ENCODE measurements at regions not wholly inside any gene's neighbourhood (a gene's known extent, or its start where the extent isn't known, plus 50 kb on each side); places are given as distances from the start of the nearest gene placed in this dataset.

- DNase-seq (ENCODE audit: low read depth in 2 of 2), result no peak
Measured at GRCh38 chr15:45948181-45948621, 313.4 kb downstream of the SQOR start.

- DNase-seq (ENCODE audit: low read depth in 2 of 2), result no peak
Measured at GRCh38 chr15:45958924-45959323, 324.1 kb downstream of the SQOR start.

GRCh38 chr15:45962733-45963132, 327.9 kb downstream of the SQOR start:
- DNase-seq (ENCODE audit: low read depth in 2 of 2), result no peak

GRCh38 chr15:45970542-45970941, 335.7 kb downstream of the SQOR start:
- DNase-seq (ENCODE audit: low read depth in 2 of 2), result no peak

- no peak for DNase-seq (ENCODE audit: low read depth in 2 of 2)
Measured at GRCh38 chr15:45980366-45980765, 345.5 kb downstream of the SQOR start.

- no peak for DNase-seq (ENCODE audit: low read depth in 2 of 2)
Measured at GRCh38 chr15:45981625-45982024, 346.8 kb downstream of the SQOR start.

- DNase-seq (ENCODE audit: low read depth in 2 of 2), result no peak
Measured at GRCh38 chr15:45991863-45992262, 357.0 kb downstream of the SQOR start.

- no peak for DNase-seq (ENCODE audit: low read depth in 2 of 2)
Measured at GRCh38 chr15:45993072-45993471, 358.2 kb downstream of the SQOR start.

GRCh38 chr15:45993508-45993907, 358.7 kb downstream of the SQOR start:
- DNase-seq (ENCODE audit: low read depth in 2 of 2), result no peak

- DNase-seq (ENCODE audit: low read depth in 2 of 2), result no peak
Measured at GRCh38 chr15:45995800-45996199, 361.0 kb downstream of the SQOR start.

- no peak for DNase-seq (ENCODE audit: low read depth in 2 of 2)
Measured at GRCh38 chr15:46014532-46014931, 379.7 kb downstream of the SQOR start.

GRCh38 chr15:46034755-46035154, 399.9 kb downstream of the SQOR start:
- no peak for DNase-seq (ENCODE audit: low read depth in 2 of 2)

GRCh38 chr15:46039703-46040102, 404.9 kb downstream of the SQOR start:
- DNase-seq (ENCODE audit: low read depth in 2 of 2), result no peak

GRCh38 chr15:46041905-46042304, 407.1 kb downstream of the SQOR start:
- no peak for DNase-seq (ENCODE audit: low read depth in 2 of 2)

GRCh38 chr15:46059921-46060594, 425.2 kb downstream of the SQOR start:
- DNase-seq (ENCODE audit: low read depth in 2 of 2), result no peak

GRCh38 chr15:46061002-46061401, 426.2 kb downstream of the SQOR start:
- DNase-seq (ENCODE audit: low read depth in 2 of 2), result no peak

- DNase-seq (ENCODE audit: low read depth in 2 of 2), result no peak
Measured at GRCh38 chr15:46077220-46077619, 442.4 kb downstream of the SQOR start.

GRCh38 chr15:46079046-46079445, 444.2 kb downstream of the SQOR start:
- DNase-seq (ENCODE audit: low read depth in 2 of 2), result no peak

- no peak for DNase-seq (ENCODE audit: low read depth in 2 of 2)
Measured at GRCh38 chr15:46080016-46080415, 445.2 kb downstream of the SQOR start.

- no peak for DNase-seq (ENCODE audit: low read depth in 2 of 2)
Measured at GRCh38 chr15:46088486-46089445, 453.9 kb downstream of the SQOR start.

GRCh38 chr15:46089467-46089935, 454.7 kb downstream of the SQOR start:
- no peak for DNase-seq (ENCODE audit: low read depth in 2 of 2)

- no peak for DNase-seq (ENCODE audit: low read depth in 2 of 2)
Measured at GRCh38 chr15:46091860-46092450, 457.1 kb downstream of the SQOR start.
